ENCODE measurements at regions not wholly inside any gene's neighbourhood (a gene's known extent, or its start where the extent isn't known, plus 50 kb on each side); places are given as distances from the start of the nearest gene placed in this dataset.

DNA sequence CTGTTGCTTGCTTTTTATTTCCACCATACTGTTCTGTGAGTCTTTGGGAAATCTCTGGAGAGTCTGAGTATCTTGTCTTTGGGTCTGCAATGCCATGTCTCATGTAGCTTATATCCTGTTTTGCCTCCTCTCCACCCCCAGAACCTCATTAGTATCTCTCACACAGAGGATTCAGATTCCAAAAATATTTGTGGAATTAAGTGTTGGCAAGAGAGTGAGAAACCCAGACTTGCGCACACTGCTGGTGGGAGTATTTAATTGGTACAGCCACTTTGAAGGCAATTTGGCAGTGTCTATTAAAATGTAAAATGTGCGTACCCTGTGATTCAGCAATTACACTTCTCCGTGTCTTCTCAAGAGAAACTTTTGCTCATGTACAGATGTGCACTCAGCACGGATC, 68.6 kb downstream of the ZNF621 start:
- DNase-seq: no peak

DNA sequence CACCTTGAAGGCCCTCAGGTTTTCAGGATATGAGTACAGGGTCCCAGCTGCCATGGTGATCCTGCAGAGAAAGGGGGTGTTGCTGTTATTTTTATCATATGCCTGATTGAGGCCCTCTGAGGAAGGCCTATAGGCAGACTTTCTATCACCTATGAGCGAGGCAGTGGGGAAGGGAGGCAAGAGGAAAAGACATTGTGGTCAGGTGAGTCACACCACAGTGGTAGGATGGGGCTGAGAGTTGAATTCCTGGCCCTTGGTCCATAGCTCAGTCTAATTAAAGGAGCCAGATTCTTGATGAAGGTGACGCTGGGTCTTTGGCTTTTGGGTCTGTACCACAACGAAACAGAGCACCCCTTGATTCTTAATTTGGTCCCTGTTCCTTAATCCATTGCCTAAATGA, 72.7 kb downstream of the ZNF621 start:
- no peak for DNase-seq

DNA sequence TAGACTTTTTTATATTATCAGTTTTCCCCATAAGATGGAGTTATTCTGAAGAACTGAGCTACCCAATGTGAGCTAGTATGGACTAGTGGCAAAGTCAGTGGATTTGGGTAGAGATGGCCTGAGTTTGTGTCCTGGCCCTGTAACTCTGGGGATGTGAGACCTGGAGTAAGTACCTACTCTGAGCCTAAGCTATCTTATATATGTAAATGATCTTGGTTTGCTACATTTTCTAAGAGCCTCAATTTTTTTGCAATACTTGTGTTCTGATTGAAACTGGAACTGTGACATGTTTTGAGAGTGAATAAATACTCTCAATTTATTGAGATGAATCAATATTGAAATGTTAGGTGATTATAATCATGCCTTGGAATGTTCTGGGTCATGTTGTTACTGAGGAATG, 73.6 kb downstream of the ZNF621 start:
- no peak for DNase-seq

DNA sequence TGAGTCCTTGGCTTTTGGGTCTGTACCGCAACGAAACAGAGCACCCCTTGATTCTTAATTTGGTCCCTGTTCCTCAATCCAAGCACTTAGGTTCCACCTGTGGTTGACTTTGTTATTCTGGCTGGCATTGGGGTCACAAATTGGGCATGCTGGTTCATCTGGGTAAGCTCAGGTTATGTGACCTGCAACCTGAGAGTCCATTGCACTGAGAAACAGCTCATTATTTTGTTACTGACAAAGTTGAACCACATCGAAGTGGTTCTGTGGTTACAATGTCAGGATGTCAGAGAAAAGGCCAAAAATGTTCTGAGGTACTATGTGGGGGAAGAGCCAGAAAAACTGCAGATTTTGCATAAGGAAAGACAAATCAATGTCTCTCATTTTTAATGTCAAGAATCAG, 74.2 kb downstream of the ZNF621 start:
- DNase-seq: no peak

DNA sequence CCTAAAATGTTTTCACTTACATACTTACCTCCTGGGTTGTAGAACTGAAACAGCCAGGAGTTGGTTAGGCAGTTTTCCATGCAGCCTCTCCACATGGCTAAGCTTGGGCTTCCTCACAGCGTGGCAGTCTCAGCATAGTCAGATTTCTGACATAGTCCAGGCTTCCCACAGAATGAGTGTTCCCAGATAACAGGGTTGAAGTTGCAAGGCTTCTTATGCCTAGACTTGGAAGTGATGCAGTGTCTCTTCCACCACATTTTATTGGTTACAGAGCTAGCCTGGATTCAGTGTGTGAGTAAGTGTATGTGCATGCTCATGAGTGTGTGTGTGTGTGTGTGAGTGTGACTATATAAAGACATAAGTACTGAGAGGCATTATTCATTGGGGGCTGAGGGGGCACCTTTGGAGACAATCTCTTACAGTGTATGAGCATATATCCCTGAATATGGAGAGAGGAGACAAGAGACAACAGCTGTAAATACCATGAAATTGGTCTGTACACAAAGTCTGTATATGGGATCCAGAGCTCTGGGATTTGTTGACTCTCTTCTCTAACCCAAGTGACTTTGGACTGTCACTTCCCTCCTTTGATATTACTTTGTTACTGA, 78.1 kb downstream of the ZNF621 start:
- DNase-seq: no peak

DNA sequence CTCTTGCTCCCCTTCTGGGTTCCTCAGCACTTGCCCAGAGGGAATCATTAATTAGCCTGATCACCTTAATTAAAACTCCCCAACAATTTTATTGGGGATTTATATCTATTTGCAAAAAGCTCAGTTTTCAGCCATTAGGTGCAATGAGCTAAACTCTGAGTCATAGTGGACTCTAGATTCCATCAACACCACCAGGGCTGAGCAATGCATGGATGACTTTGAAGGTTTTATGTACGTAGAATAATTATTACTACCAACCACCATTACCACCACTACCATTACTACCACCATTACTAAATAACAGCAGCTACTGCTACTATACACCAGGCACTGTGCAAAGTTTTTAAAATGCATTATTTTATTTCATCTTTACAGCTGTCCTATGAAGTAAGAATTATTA, 81.2 kb downstream of the ZNF621 start:
- DNase-seq: no peak

DNA sequence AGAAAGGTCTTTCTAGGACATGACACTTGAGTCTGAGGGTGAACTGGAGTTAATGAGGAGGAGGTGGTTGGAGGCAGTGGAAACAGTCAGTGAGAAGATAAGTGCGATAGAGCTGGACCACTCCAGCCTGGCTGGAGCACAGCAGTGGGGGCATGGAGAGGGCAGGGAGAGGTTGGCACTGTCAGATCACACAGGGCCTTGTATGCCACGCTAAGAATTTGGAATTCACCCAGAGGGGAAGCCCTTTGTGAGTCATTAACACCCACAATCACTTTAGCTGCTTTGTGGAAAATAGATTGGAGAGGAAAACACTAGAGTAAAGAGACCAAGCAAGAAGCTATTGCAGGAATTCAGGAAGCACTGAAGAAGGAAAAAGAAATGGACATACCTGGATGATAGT, 83.3 kb downstream of the ZNF621 start:
- DNase-seq: no peak

DNA sequence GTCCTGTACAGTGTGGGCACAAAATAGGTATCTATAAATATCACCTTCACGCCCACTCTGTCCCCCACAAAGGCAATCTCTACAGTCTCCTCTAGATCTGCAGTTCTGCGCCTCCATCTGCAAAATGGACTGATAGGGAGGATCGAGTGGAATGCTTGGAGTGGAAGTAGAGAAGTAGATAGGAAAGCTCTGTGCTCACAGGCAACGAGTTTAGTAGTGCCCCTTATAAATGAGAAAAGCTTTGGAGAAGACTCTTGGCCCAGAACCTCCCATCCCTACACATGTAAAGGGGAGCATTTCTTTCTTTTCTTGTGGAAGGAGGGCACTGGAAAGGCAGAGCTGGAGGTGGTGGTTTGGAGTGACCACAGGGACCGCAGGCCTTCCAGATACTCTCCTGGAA, 88.5 kb downstream of the ZNF621 start:
- no peak for DNase-seq

DNA sequence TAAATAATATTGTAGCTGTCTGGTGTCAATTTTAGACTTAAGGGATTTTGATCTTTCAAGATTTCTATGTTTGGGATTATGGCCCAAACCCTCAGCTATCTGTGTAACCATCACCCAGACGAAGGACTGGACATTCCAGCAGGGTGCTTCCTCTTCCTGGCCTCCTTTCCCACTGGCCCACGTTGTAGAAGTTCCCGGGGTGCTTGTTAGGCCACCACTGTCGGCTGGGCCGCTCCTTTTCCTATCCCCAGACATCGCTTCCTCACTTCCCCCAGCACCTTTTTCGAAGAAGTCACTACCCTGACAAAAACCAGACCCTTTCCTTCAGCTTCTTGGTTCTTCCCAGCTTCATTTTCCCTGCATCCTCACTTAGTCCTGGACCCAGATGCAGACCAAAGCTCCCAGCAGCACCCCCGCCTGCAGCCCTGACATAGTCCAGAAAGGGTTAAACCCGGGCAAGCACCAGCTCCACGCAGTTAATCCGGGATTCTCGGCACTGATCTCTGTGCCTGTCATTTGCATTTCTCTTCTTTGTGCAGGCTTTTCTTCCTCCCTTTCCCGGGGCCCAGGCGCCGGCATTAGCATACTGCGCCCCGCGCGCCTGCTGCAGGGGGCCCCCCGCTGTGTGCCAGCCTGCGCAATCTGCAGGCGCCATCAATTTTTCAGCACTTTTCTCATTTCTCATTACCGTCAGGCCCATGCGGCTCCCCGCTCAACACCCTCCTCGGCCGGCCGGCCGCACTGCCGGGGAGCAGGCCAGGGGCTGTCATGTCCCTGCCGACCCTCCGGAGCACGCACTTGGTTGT, 90.6 kb downstream of the ZNF621 start:
- DNase-seq: no peak

DNA sequence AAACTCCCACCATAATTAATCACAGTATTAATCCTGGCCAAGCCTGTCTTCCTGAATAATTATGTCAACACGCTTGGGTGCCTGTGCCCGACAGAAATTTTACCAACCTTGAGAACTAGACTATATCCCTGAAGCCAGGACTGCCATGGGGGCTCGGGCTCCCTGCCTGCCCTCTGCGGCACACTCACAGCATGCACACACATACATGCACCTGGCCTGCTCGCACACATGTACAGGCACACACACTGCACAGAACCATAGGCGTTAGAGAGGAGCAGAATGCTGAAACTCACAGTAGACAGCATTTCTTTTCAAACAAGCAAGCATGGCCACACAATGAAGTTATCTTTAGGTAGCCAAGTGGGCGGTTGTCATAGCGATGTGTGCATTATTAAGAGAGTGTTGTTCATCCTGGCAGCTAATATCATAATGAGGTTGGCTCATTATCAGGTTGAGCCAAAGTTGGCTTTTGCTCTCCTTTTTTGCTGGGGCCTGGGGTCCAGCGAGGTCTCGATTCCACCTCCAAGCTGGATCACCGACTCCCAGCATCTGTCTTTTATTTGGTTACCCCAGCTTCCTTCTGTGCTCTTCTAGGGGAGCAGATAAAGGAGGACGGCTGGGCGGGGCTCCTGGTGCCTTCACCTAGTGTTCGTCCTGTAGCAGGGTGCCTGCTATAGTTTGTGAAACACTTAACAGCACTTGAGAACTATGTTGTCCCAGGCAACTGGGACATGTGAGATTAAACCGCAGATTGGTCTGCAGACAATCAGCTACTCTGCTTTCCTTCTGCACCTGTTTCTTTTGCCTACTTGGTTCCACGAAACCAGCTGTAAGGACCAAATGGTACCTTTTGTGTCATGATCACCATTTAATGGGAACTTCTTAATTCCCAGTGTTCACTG, 91.4 kb downstream of the ZNF621 start:
- peak; percentile 66 for DNase-seq

DNA sequence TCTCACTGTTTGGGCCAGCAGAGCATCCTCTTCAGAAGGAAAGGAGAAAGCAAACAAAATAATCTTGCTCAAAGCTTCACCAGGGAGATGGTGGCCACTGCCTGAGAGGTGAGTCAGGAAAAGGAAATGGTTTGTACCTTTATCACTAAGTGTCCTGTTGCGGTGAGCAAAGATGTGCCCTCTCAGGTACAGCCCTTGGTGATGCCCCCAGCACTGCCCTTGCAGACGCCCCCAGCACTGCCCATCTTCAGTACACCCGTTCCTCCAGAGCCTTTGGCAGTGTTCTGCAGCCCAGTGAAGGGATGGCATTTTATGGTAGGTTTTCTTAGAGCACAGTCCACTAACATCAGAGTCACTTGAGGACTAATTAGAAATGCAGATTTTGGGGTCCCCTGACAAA, 92.3 kb downstream of the ZNF621 start:
- DNase-seq: no peak

DNA sequence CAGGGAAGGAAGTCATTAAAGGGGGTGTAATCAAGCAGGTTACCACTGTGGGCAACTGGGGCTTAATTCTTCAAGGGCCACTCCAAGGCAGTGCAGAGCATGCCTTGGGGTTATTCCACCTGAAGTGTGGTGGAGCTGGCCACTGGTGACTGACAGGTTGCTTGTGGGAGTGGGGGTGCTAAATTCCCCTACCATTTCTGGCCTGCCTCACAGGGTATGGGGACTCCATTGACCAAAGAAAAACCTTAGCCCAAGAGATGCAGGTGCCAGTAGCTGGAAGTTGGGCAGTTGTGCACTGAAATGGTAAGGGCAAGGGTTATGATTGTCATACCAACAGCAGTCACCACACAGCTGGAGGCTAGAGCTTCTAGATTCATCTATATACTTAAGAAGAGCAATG, 93.4 kb downstream of the ZNF621 start:
- no peak for DNase-seq

DNA sequence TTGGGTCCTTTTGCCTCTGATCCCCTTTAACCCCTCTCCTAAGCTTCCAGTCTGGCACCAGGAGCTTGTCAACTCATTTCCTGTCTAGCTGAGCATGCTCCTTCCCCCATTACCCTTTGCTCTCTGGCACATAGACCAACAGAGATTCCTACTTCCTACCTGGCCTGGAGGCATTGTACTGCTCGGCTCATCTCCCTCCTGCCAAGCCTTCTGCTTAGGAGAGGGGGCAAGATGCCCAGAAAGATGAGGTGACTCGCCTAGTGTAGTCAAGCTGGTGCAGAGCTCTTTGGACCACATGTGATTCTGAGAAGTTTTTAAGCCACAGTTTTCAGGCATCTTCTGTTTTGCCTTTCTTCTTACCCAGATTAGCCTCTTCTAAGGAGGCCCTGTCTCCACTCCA, 95.4 kb downstream of the ZNF621 start:
- no peak for DNase-seq

DNA sequence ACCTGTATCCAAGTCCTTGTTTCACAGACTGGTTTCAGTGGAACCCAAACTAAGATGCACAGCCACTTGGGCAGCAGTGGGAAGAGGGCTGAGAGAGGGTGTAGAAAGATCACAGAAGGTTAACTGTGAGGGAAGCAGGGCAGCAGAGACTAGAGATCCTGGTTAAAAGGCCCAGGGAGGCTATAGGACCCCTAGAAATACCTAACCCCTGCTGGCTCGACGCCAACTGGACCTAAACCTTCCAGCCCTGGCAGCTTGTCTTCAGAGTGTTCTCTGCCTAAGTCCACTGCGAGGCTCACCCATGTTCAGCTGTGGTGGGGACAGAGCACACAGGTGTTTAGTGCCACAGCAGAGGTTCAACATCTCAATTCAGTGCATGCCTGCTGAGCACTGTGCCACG, 96.5 kb downstream of the ZNF621 start:
- no peak for DNase-seq

DNA sequence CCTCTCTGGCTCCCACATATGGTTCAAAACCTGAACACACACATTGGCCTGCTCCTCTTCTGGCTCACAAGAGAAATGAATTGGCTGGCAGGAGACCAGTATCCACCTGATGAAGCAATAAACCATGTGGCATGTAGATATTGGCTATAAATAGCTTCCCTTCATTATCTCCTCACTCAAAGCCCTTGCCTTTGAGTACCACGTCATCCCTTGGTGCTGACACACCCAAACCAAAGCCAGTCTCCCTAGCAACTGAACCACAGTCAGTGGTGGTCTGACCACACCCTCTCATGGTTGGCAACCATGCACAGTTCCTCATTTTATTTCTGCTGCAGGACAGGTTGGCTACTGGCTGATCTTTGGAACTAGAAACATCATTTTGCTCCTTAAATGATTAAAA, 98.8 kb downstream of the ZNF621 start:
- no peak for DNase-seq

DNA sequence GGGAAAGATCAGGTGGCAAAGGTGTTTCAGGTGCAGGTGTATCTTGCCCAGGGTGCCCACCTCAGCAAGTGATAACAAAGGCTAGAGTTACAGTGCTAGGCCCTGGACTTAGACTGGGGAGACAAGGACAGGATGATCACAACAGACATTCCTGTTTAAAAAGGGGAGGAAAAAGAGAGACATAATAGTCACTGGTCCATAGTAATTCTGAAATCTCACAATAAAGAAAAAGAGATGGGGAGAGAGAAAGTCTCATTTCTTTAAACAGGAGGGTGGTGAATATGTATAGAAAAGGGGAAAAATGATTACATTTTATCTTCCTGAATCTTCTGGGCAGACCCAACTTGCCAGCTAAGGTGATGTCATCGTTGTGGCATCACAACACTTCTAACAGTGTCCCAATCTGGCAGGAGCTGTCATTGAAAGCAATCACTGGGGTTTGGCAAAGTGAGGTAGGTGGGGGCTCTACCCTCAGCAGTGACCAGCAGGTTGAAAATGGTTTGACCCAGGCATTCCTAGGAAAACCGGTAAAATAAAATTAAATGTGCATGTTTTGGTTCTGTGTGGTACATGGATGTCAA, 99.5 kb downstream of the ZNF621 start:
- no peak for DNase-seq

DNA sequence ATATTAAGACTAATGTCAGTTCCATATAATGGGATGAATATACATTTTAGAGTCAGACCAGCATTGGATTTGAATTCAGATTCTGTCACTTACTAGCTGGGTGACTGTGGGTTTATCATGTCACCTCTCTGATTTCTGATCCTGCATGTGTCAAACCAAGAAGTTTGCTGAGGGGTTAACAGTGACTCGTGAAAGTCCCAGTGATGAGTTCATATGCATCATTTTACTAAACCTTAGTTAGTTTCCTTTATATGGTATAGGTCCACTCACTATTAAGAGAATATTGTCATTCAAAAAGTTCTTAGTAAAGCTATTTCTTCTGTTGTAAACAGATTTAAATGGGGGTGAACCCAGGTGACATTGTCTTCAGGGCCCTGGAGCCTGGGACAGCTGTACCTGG, 102.3 kb downstream of the ZNF621 start:
- no peak for DNase-seq

DNA sequence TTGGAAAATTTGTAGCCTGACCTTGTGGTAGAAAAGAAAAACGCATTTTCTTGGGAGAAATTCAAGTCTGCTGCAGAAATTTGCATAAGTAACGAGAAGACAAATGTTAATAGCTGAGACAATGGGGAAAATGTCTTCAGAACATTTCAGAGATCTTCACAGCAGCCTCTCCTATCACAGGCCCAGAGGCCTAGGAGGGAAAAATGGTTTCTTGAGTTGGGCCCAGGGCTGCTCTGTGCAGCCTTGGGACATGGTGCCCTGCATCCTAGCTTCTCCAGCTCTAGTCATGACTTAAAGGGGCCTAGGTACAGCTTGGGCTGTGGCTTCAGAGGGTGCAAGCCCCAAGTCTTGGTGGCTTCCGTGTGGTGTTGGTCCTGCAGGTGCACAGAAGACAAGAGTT, 104.2 kb downstream of the ZNF621 start:
- DNase-seq: no peak

DNA sequence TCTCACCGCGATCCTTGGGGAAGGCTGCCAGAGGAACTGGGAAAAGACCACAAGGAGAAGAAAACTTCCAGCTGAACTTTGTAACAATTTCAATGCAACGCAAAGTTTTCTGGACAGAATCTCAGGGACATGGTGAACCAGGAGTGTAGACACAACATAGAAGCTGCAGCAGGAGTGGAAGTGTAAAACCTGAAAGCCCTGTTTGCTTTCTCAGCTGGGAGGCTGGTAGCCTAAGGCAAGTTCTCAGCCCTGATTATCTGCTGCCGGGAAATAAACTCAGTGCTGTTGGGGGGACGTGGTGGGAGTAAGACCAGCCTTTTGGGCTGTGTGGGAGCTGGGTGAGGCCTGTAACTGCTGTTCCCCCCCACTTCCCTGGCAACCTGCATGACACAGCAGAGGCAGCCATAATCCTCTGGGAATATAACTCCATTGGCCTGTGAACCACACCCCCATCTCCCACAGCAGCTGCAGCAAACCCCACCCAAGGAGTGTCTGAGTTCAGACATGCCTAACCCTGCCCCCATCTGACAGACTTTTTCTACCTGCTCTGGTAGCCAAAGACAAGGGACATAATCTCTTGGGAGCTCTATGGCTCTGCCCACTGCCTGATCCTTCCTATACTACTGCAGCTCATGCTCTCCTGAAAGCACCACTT, 106.7 kb downstream of the ZNF621 start:
- DNase-seq: no peak

DNA sequence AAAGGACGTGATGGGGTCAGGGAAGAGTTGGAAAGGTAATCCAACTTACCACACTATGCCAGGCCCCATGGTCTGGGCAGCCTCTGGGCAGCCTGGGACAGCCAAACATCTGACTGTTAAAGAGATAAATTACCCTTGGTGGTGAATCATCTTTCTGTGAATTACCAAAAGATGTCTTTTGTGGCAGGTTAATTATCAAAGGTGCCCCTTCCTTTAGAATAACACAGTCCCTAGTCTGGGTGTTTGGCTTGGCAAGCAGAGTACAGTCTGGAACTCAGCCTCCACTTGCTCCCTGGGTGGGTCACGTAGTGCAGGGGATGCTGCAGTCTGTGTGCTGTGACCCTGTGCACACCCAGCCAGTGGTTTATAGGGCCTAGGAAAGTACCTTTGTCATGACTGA, 113.1 kb downstream of the ZNF621 start:
- no peak for DNase-seq

DNA sequence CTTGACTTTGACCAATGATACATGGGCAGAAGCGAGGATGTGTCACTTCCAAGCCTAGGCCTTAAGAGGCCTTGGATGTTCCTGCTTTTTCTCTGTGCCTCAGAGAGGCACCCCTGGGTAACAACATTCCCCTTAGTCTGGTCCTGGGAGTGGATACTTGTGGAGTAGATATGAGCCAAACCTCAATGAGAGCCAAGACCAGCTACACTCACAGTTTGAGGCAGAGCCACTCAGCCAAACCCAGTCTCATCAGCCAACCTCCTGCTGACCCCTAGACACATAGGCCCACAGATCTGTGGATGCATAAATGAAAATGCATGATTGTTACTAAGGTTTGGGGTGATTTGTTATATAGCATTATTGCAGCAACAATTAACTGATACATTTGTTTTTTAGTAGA, 114.2 kb downstream of the ZNF621 start:
- DNase-seq: no peak

DNA sequence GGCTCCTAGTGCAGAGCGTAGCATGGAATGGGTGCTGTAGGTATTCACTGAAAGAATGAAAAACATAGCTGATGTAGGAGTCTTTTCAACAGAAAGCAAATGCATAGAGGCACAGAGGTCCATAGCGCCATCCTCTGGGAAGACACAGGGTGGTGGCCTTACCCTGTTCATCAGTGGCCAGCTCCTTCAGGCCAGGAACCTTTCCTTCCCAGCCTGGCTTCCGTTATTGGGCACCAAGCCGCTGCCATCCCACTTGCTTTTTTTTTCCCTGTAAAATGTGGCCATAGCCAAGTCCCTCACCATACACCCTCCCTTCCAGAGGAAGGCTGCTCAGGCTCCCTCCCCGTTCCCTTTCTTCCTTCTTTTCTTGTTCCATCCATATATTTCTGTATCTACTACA, 118.1 kb downstream of the ZNF621 start:
- DNase-seq: no peak

DNA sequence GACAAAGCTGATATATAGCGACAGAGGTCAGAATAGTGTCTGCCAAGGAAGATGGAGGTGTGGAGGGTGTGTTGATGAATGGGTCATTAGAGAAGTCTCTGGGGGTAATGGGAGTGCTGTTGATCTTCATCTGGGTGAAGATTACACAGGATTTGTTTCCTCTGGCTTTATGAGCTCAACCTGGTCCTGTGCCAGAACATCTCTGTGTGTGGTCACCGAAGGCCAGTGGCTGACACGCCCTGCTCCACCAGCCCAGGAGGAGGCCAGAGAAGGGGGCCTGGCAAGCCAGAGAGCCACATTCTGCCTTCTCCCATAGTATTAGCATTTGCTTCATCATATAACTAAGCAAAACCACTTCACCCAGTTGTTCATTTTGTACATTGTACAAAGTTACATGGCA, 121.1 kb downstream of the ZNF621 start:
- DNase-seq: no peak

All from NCI-H1105 (cell line).